Psoas muscle (tissue), 7 donors: ENCODE measurements at regions not wholly inside any gene's neighbourhood (a gene's known extent, or its start where the extent isn't known, plus 50 kb on each side); places are given as distances from the start of the nearest gene placed in this dataset.

Experiments used
- ATAC-seq, 4 donors: fragments of 200-7000 bp; cut with Tn5 transposase; one replicate each; pipeline ENCODE4 v1.9.1; 2020; ENCODE audit warnings: moderate library complexity in 3 of 4, mild to moderate bottlenecking in 2 of 4
- DNase-seq, 2 donors: peaks; one replicate each; pipeline ENCODE4 v3.0.0-alpha.2; 2020
- H3K27ac ChIP-seq: fragments of 200-600 bp; one replicate; pipeline ENCODE4 v1.8.0; 2022
- H3K27me3 ChIP-seq, 3 donors: fragments of 200-600 bp in 1 of 3; one replicate each; pipeline versions ENCODE4 v1.6.1 to v1.8.0; 2013 to 2022; ENCODE audit warnings: low read length in 2 of 3, mild to moderate bottlenecking in 2 of 3, moderate library complexity in 1 of 3; ENCODE audit not compliant: insufficient read depth in 3 of 3
- H3K36me3 ChIP-seq, 2 donors: fragments of 200-600 bp in 1 of 2; one replicate each; pipeline versions ENCODE4 v1.6.1 to v1.8.0; 2013 to 2022; ENCODE audit warnings: low read depth in 1 of 2, mild to moderate bottlenecking in 1 of 2, moderate library complexity in 1 of 2; ENCODE audit not compliant: insufficient read depth in 1 of 2
- H3K4me1 ChIP-seq: fragments of 200-600 bp; one replicate; pipeline ENCODE4 v1.8.0; 2022
- H3K4me3 ChIP-seq: fragments of 200-600 bp; one replicate; pipeline ENCODE4 v1.8.0; 2022; ENCODE audit warnings: mild to moderate bottlenecking
- H3K9me3 ChIP-seq: fragments of 200-600 bp; one replicate; pipeline ENCODE4 v1.8.0; 2022
- WGBS, 3 donors: extraction: QIAGEN DNeasy Blood & Tissue Kit; methylation state at CpG; one replicate each; pipeline versions ENCODE4 v1.1.6 to v1.1.7; 2013; 5-methylcytosine and 5-hydroxymethylcytosine counted together
- intact Hi-C, 2 donors: fragments of 100-400 bp; cut with DNase I; formaldehyde crosslinking; loops; one replicate each; pipeline versions ENCODE4 v1.11.0 to v1.14.2; 2022
- TF ChIP-seq, protein P1 (sequence below): fragments of 200-600 bp; IDR thresholded peaks from one replicate; pipeline ENCODE4 v1.8.0; 2022; ENCODE audit warnings: antibody characterized with exemption
- donor health status: healthy with polysubstance abuse.
- donor health status: DM: no; HTN: no; CAD: no; lungs with moderate emphysema.
- donor health status: Bipolar disorder and iron deficiency.
- donor health status: healthy.
- donor health status: DM: yes; HTN: yes; CAD: no.
- donor health status: DM: no; HTN: no; CAD: no.
- donor health status: DM: yes; HTN: yes; CAD: no.

- DNase-seq (no peak), ATAC-seq (no peak)
- TF ChIP-seq, protein P1, sequence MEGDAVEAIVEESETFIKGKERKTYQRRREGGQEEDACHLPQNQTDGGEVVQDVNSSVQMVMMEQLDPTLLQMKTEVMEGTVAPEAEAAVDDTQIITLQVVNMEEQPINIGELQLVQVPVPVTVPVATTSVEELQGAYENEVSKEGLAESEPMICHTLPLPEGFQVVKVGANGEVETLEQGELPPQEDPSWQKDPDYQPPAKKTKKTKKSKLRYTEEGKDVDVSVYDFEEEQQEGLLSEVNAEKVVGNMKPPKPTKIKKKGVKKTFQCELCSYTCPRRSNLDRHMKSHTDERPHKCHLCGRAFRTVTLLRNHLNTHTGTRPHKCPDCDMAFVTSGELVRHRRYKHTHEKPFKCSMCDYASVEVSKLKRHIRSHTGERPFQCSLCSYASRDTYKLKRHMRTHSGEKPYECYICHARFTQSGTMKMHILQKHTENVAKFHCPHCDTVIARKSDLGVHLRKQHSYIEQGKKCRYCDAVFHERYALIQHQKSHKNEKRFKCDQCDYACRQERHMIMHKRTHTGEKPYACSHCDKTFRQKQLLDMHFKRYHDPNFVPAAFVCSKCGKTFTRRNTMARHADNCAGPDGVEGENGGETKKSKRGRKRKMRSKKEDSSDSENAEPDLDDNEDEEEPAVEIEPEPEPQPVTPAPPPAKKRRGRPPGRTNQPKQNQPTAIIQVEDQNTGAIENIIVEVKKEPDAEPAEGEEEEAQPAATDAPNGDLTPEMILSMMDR = no peak
- Histone ChIP-seq H3K27me3 (no peaks in the 10 kb centered on the region), H3K9me3 (no peaks in the 10 kb centered on the region), H3K36me3 (no peaks in the 10 kb centered on the region), H3K4me3 (no peak overlapping the region), H3K27ac (no peak overlapping the region), H3K4me1 (no peaks in the 10 kb centered on the region)
- 69 to 73% (median 72%) methylated on average over 3 of the region's 3 CpGs for WGBS, 3 donors
- intact Hi-C loops = no loop called here
Observed at GRCh38 chr10:23813687-23814086, 374.8 kb downstream of the OTUD1 start.

DNA sequence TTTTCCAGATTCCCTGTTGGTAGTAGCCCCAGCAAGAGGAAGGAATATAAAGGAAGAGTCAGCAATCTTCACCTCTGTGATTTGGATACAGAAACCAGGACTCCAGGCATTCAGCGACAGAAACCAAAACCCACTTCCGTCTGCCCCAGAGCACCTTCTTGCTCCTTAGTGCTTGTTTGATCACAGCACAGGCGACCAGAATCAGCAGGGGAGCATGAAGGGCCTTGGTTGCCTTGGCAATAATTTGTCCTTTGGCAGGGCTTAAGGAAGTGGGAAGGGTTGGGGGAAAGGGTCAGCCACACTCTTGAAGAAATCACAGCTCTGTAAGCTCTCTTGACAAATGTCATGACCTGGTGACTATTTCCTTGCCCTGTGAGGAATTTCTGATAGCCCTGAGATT is 379.6 kb downstream of the OTUD1 start:
- no peaks in the 10 kb centered on the region for H3K4me1 ChIP-seq
- H3K9me3 ChIP-seq = no peaks in the 10 kb centered on the region
- H3K27me3 ChIP-seq = no peaks in the 10 kb centered on the region
- WGBS, 3 donors = 28 to 35% (median 34%) methylated on average over 3 of the region's 3 CpGs
- no peak for DNase-seq
- TF ChIP-seq, protein P1 = no peak
- H3K36me3 ChIP-seq = no peaks in the 10 kb centered on the region
- H3K4me3 ChIP-seq = no peak overlapping the region
- intact Hi-C loops = no loop called here
- H3K27ac ChIP-seq = no peak overlapping the region
- ATAC-seq = no peak

DNA sequence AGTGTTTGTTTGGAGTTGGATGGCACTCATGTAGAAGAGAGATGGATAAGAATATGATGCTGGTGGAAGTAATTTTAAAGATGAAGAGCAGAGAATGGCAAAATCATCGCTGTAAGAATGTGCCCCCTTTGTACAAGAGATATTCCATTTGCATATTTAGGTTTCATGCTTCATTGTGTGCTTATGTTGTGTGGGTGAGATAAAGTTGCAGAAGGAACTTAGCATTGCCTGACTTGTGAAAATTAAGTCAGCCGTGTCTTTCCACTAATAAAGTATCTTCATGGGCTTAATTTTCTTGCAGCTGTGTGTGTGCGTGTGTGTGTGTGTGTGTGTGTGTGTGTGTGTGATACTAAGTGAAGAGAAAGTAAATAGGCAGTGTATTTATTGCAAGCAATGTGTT is 381.9 kb downstream of the OTUD1 start:
- ATAC-seq (no peak), DNase-seq (no peak)
- 55 to 69% (median 65%) methylated on average over 3 of the region's 3 CpGs for WGBS, 3 donors
- no peaks in the 10 kb centered on the region for H3K9me3 ChIP-seq
- peaks cover 0 to 2% (median 0%) of the 10 kb centered on the region in 3 donors for H3K27me3 ChIP-seq
- H3K27ac ChIP-seq = no peak overlapping the region
- TF ChIP-seq, protein P1 = no peak
- no peak overlapping the region for H3K4me3 ChIP-seq
- no peaks in the 10 kb centered on the region for H3K4me1 ChIP-seq
- H3K36me3 ChIP-seq = no peaks in the 10 kb centered on the region
- intact Hi-C loops = no loop called here

DNA sequence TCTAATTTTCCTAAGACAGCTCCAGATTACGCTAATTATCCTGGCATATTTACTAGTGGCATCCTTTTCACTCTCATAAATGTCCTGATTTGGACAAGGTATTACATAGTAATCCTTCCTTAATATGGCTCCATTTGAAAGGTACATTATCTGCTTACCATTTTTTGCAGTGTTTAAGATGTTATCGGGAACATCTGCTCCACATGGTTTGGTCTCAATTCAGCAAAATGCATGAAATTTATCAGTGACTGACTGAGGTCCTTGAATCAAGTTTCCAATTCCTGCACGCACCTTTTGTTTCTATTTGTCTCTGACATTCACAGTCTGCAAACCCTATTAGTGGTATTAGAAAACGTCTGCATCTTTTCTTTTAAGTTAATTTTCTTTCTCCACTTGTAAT is 384.1 kb upstream of the KIAA1217 start:
- intact Hi-C loops = no loop called here
- Histone ChIP-seq H3K36me3 (no peaks in the 10 kb centered on the region), H3K4me3 (no peak overlapping the region), H3K27me3 (peaks cover 0 to 4% (median 2%) of the 10 kb centered on the region in 3 donors), H3K9me3 (no peaks in the 10 kb centered on the region), H3K4me1 (no peaks in the 10 kb centered on the region), H3K27ac (no peak overlapping the region)
- DNase-seq (no peak), ATAC-seq (no peak)
- 54 to 72% (median 66%) methylated on average over 4 of the region's 4 CpGs for WGBS, 3 donors
- TF ChIP-seq, protein P1 = no peak

DNA sequence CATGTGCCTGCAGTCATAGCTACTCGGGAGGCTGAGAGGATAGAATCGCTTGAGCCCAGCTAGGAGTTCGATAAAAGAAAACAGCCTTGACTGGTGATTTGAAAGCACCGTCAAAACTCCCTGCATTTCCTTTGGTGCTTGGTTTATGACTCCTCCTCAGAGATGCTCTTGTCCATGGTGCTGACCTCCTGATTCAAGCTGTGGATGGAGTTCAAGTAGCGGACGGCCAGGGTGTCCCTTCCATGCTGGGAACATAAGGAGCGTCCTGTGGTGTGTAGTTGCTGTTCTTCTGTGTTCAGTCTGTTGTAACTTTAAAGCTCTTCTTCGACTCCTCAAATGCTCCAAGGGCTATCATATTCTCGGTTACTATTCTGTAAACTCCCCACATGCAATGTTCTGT is 382.5 kb upstream of the KIAA1217 start:
- TF ChIP-seq, protein P1 = no peak
- H3K27ac ChIP-seq = no peak overlapping the region
- 25 to 27% (median 26%) methylated on average over 9 of the region's 9 CpGs for WGBS, 3 donors
- no peaks in the 10 kb centered on the region for H3K4me1 ChIP-seq
- no peak for DNase-seq
- no peak overlapping the region for H3K4me3 ChIP-seq
- ATAC-seq = no peak
- intact Hi-C loops = no loop called here
- no peaks in the 10 kb centered on the region for H3K36me3 ChIP-seq
- peaks cover 0 to 4% (median 2%) of the 10 kb centered on the region in 3 donors for H3K27me3 ChIP-seq
- H3K9me3 ChIP-seq = no peaks in the 10 kb centered on the region
